GM19467 (cell line): ENCODE measurements at regions not wholly inside any gene's neighbourhood (a gene's known extent, or its start where the extent isn't known, plus 50 kb on each side); places are given as distances from the start of the nearest gene placed in this dataset.
"Not testable (repeated sequence)": the region's sequence is repeated elsewhere in the genome, so short reads cannot be mapped to it uniquely, and the experiment has no call there.

Experiments
- ATAC-seq: cut with Tn5 transposase; IDR thresholded peaks from one replicate; pipeline ENCODE4 v1.9.1; 2021; ENCODE audit warnings: mild to moderate bottlenecking, moderate library complexity; ENCODE audit not compliant: unreplicated experiment

DNA sequence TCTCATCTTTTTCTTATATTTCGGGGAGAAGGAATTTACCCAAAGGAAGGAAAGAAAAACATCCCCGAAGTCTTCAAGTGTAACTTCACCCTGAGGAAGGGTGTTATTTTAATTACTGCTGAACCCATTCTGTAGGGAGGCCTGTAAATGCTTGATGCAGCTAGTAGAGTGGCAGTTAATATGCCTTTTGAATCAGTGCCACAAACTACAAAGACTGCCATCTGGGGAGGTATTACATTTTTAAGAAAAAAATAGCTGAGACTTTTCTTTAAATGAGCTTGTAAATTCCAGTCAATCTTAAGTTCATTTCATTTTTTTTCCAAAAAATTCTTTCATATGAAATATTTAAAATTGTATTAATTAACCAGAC, 233.1 kb upstream of the FERD3L start:
- no peak for ATAC-seq

DNA sequence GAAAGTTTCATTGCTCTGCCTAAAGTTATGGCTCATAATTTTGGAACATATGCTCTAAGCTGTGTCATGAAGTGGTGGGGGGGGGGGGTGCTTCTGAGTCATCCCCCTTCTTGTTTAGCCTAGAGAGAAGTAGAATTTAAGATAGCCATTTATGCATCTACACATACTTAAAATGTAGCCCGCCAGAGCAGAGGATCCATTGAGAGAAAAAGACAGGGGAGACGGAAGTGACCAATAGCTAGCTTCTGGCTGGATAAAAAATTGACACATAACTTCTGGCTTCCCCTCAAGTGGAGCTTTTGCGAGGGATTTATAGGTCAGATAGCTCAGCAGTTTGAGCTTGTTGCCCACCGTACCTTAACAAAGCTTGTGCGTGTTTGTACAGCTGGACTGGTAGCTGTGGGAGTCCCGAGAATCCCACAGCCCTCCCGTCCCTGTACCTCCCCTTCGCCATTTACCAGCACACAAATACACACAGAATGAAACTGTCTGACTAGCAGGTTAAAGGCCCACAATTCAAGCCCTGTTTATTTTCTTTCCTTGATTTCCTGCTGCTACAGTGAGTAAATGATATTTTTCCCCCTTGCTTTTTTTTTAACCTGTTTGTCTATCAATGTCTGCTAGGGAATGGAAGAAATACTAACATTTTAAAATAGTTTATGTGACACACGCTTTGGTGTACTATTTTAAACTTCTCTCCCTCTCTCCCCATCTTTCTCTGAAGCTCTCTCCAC, 232.6 kb upstream of the FERD3L start:
- no peak for ATAC-seq

DNA sequence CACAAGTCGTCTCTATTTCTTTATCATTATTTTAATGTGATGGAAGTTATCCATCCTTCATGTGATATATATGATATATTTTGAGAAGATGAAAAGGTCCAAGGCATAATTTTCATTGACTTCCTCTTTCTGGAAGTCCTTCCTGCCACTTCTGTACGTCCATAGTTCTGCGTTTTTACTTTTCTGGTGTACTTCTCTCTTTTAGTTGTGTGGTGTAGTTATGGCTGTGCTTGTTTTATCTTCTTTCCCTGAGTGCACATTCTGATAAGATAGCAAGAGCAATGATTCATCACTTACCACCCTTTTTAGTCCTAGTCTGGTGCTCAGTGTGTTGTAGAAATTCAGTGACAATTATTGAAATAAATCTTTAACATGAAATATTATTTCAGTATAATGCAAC, 231.3 kb upstream of the FERD3L start:
- ATAC-seq = no peak

DNA sequence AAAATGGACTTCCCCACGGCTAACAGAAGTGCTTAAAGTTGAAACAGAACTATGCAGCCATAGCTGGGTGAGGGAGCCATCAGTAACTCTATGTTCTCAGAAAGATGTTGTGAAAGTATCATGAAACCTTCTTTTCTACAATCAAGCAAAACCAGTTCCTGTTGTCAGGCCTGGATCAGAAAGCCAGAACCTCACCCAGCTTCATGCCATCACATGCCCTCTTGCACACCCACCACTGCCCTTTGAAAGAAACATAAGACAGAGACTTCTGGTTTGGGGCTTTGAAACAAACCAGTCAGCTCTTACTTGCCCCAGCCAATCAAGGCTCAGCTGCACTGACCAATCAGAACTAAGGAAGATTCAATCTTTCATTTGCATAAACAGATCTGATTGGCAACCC, 230.8 kb upstream of the FERD3L start:
- no peak for ATAC-seq

DNA sequence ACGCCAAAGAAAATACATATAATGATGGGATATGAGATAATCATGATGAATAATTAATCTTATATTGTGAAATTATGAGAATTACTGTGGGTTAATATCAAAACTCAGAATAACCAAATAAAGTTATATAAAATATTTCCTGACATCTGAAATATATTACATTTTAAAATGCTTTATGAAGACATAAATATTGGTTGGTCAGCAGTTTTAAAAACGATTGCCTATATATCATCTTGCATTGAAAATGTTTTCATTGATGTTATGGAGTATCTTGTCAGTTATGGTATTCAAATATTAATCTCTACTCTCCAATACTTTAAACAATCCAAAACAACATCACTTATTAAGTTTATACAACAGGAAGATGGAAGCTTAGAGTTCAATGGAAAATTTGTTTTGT, 228.1 kb upstream of the FERD3L start:
- ATAC-seq = no peak

DNA sequence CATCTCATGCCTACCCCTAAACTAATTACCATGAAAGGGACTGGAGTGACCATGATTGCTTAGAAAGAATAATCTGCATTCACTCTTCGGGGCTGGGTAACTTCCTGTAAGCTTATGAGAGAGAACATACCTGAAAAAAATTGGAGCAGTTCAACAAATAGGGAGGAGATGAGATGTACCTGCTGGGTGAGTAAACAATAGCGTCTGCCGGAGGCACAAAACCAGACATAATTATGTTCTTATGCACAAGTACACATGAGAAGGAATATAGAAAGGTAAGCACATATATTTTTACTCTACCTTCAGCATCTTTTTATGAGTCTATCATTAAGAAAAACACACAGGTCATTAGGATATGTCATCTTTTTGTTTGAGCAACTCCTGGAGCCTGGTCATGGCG, 224.6 kb upstream of the FERD3L start:
- ATAC-seq = no peak

DNA sequence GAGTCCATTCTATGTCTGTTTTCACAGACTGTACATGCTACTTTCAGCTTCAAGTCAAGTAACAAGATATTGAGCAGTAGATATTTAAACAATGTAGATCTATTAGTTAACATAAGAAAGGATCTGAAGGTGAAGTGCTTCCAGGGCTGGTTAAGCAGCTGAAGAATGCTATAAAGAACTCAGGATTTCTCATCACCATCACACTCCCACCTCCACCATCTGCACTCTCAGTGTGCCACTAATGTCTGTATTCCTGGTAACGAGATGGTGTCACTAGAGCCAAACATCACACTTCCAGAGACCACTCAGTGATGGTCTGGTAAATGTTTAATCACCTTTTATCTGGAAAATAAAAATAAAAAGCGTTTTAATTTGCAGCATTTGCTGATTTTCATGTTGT, 224.0 kb upstream of the FERD3L start:
- no peak for ATAC-seq

DNA sequence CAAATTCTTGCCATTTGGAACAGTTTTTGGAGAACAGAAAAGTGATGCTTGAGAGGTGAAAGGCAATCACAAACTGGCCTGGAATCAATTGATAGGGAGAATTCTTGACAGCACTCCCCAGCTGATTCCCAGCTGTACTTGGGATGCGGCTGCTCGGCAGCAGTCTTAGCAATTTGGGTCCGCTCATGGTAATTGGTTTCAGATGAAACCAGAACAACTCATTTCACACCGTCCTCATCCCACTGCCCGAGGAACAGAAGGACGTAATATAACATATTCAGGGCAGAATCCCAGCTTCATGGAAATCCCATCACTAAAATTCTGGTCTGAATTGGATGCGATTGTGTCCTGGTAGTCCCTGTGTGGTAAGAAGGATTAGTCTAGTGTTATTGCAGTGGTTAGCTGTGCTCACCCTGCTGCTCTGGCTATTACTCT, 223.3 kb upstream of the FERD3L start:
- no peak for ATAC-seq

DNA sequence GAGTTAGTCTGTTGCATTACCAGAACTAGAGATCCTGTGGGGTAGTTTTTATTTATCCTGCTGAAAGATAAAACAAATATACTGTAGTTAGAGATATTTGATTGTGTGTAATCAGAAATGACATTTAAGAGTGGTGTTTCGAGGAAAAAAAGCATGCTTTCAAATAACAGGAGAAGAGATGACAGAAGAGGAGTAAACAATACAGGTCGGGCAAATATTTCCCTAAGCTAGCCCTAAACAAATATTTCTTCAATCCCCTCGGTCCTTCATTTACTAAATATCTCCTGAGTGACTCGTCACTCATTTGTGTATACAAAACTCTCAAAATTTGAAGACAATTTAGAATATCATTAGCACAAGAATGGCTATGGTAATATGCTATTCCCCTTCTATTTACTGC, 219.7 kb upstream of the FERD3L start:
- ATAC-seq = no peak

DNA sequence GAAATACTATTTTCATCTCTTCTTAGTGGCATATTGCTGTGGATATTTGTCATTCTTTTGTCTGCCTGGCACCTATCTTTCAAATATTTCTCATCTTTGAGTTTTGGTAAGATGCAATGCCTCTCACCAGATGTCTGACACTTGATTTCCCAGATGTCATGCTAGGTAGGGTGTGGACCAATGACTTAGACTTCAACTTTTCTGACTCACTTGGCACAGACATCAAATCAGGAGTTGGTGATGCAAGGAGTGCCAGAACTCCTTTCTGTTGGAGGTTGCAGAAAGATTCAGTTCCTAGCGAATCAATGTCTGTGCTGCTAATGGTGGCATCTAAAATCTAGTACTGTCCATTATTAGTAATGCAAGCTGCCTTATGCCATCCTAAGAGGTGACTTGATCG, 216.9 kb upstream of the FERD3L start:
- no peak for ATAC-seq

DNA sequence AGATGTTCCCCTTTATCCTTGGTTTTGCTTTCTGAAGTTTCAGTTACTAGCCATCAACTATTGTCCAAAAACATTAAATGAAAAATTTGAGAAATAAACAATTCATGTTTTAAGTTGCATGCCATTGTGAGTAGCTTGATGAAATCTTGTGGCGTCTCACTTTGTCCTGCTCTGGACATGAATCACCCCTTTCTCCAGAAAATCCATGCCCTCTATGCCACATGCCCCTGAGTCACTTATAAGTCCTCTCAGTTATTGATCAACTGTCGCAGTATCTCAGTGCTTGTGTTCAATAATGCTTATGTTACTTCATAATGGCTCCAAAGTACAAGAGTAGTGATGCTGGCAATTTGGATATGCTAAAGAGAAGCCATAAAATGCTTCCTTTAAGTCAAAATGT, 208.0 kb upstream of the FERD3L start:
- ATAC-seq = no peak

DNA sequence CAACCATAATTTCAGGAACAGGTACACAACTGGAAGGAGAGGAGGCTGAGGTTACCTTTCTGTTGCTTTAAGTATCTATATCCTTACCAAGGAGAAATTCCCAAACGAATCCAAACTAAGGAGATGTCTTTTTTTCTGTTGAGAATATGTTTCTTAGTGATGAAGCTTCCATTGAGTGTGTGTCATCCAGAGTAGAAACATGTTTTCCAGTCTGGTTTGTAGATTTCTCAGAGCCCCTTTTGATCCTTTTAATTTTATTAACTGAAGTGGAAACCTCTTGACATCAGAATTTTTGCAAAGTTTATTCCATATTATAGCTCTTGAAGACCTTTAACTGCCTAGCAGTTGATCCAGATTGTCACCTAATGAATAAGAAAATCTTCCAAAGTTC, 207.1 kb upstream of the FERD3L start:
- no peak for ATAC-seq

DNA sequence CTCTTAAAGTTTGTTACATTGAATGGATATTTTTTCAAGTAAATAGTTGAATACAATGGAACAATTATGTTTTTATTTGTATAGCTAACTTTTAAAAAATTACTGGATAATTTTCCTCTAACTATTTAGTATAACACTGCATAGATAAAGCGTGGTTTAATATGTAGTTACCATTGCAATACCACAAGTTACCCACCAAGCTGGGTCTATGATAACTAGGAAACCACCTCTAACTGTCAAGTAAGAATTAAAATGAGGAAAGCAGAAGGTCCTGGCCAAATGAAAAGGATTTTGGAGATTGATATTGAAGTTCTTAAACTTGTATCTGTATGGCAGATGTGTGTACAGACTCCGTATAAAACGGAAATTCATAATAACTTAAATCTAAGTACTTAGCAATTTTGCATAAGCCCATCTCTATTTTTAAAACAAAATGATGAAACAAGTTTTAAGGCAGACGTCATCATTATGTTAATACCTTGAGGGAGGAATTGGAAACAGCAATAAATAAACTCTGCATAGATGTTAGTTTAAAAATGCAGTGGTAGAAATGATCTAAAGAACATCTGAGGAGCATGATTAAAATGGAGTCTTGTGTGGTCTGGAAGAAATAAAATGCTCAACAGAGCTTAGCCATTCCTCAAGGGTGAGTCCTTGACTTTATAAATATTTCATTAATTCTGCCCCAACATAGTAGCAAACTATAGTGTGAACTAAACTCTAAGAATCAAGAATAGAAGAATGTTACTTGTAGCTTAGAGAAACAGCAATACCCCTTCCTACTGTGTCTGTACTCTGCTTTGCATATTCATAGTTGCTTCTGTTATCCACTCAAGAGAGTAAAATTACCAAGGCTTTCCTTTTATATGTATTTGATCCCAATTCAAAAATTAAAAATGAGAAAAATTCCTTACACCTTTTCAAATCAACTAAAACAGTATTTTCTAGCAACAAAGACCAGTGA, 206.4 kb upstream of the FERD3L start:
- ATAC-seq = no peak

DNA sequence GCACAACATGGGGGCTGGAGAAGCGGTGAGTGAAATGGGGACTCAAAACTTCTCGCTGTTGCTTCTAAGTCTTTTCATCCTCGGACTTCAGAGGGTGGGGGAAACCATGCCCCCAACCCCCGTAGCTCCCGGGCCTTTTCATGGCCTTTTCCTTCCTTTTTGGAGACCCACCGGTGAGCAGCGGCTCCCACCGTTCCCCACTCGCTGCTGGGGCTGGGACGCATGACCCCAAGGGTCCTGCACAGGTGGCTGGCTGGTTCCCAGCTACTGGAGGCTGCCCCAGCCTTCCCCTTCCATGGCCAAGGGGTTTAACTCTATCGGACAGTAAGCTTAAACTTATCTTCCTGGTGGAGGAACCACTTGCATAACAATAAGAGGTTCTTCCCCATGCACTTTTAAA, 194.3 kb upstream of the FERD3L start:
- ATAC-seq = no peak

DNA sequence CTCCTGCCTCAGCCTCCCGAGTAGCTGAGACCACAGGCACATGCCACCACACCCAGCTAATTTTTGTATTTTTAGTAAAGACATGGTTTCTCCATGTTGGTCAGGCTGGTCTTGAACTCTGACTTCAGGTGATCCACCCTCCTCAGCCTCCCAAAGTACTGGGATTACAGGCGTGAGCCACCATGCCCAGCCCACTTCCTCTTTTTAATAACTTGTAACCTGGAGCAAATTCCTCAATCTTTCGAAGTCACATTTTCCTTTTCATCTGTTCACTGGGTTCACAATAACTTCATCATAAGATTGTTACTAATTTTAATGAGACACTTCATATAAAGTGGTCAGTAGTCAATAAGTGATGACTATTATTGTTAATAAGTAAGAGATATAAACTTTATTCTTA, 193.3 kb upstream of the FERD3L start:
- not testable (repeated sequence) for ATAC-seq

DNA sequence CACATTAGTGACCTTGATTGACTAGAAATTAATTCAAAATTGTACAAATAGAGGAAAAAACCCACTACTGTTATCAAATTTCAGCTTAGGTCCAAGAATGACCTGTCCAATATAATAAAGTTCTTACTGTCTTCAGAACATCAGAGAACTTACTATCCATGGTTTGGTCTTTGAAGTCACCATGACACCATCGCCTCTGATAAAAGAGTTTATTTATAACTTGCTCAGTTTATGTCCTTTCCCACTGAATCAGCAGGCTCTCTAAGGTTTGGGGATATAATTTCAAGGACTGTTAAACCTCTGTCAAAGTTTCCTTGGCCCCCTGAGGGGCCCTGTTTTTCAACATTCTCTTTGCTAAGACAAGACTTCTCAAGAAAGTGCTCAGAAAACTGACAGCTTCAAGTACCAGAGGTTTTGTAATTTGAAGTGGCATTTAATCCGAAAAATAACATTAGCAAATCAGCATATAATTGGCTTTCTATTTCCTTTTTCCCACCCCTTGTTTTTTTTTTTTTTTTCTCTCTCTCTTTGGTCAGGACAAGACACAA, 191.7 kb upstream of the FERD3L start:
- no peak for ATAC-seq

DNA sequence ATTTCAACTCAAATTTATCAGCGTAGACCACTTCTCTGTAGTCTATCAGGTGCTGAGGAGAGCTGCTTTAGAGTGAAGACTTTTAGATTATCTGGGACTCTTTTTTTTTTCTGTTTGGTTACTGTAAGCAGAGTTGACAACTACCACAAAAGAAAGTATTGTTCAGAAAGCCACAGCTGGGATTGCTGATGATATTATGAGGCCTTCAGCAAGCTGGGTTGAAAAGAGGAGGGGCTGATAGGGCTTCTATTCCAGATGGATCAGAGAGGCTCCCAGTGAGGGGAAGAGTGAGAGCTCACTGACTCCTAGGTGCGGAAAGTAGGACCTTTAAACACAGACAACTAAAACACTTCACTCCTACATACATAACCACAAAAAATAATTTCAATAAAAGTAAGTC, 188.5 kb upstream of the FERD3L start:
- no peak for ATAC-seq

DNA sequence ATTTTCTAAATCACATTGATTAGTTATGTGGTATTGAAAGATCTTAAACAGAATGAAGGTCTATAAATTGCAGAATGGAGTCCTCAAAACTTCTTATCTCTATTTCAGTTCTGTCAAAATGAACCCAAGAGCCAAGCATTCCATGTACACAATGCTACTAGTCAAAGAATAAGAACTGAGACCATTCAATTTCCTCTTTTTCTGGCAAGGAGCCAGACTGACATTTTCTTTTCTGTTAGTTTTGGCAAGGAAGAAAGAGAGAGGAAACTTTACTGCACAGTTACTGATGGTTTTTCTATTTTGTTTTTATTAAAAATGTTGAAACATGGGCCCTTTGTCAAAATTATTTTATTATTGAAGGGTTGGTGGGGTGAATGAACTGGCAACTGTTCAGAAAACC, 181.8 kb upstream of the FERD3L start:
- ATAC-seq = no peak

DNA sequence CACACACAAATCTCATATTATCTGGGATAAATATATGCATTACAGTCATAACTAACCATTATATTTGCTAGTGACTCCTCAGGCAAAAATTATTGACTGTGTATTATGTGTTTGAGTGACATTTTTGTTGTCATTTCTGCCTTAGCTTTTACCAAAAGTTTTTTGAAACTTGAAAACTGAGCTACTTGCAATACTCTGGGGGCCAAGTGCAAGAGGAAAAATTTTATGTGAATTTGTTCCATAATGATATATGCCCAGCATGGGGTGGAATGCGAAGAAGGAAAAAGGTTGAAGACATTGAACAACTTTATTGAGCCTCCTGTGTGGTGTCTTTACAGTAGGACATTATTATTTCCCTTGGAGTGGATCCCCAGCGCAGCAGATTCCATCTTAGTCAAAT, 176.8 kb upstream of the FERD3L start:
- ATAC-seq = no peak

DNA sequence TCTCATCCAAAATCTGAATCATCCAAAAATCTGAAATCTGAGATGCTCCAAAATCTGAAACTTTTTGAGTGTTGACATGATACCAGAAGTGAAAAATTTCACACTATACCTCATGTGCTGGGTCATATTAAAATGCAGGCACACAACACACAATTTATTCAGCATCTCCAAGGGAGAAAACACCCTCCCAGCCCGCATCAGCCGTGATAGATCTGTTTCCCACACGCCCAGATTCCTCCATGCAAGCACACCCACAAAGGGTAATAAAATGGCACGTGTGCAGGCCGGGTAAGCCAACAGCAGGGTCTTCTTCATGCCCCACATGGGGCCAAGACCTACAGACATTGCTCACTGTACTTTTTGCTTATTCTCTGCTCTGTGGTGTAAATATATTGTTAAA, 173.1 kb upstream of the FERD3L start:
- no peak for ATAC-seq

DNA sequence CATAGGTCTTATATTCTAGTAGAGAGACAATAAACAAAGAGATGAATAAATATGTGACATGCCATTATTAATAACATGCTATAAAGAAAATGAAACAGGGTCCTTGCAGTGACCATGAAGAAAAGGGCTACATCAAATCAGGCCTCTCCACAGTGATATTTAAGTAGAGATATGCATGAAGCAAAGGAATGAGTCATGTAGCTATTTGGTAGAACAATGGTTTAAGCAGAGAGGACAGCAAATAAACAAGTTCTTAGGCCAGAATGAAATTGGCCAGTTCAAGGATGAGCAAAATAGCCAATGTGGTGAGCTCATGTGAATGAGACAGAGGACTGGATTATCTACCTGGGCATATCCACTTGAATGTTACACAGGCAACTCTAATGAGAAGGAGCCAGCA, 172.2 kb upstream of the FERD3L start:
- ATAC-seq = no peak

DNA sequence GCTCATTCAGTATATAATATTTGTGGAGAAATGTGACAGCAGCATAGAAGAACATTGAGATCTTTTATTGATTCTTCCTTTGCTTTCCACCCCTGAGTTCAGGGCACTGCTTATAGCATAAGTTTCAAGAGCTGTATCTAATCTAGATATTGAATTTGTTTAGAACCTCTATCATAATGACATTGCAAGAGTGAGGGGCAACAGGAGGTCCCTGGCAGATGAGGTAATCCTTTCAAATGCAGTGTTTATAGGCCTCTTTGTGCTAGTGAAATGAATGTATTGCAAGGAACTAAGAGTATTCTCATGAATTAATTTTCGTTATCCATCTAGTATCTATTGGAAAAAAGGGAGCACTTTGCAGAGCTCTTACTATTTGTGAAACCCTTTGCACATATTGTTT, 167.2 kb upstream of the FERD3L start:
- ATAC-seq = no peak
